IMR-90 (cell line): ENCODE measurements at regions not wholly inside any gene's neighbourhood (a gene's known extent, or its start where the extent isn't known, plus 50 kb on each side); places are given as distances from the start of the nearest gene placed in this dataset.

ENCODE experiments used
- ATAC-seq: fragments of 200-7000 bp; cut with Tn5 transposase; 2 replicates; pipeline ENCODE4 v1.9.1; 2020; ENCODE audit warnings: low read depth, mild to moderate bottlenecking, moderate library complexity
- BruUV-seq: library from RNA; stranded (reverse); fragments of 400-500 nt; replicated peaks from 2 replicates; lab custom pipeline; 2021; lab: Mats Ljungman, UMichigan
- CTCF ChIA-PET: fragments of 300-600 bp; formaldehyde crosslinking; extraction: SDS; loops from one replicate; lab custom pipeline; 2021; ENCODE audit warnings: antibody characterized with exemption; lab: Yijun Ruan, JAX
- POLR2A ChIA-PET: fragments of 300-600 bp; sonication (Branson Sonifier 250); formaldehyde crosslinking; loops from one replicate; lab custom pipeline; 2022; ENCODE audit warnings: antibody characterized with exemption; ENCODE audit not compliant: unreplicated experiment; lab: Charles Lee
- DNase-seq: peaks from one replicate; pipeline ENCODE4 v3.0.0; 2013
- H2AFZ ChIP-seq: replicated peaks from 2 replicates; pipeline ENCODE3; 2013; ENCODE audit warnings: low read length, mild to moderate bottlenecking; ENCODE audit not compliant: poor library complexity
- H2AK5ac ChIP-seq: 2 replicates; pipeline ENCODE4 v1.6.1; 2013; ENCODE audit warnings: low read depth, low read length, inconsistent platforms
- H2AK9ac ChIP-seq: replicated peaks from 2 replicates; pipeline ENCODE3; 2013; ENCODE audit warnings: mild to moderate bottlenecking, low read depth, low read length, moderate library complexity; ENCODE audit not compliant: poor library complexity
- H2BK120ac ChIP-seq: 2 replicates; pipeline ENCODE4 v1.6.1; 2013; ENCODE audit warnings: low read depth, low read length, inconsistent platforms
- H2BK15ac ChIP-seq: 3 replicates; pipeline ENCODE4 v1.6.1; 2013; ENCODE audit warnings: low read depth, low read length, inconsistent platforms
- H2BK20ac ChIP-seq: 2 replicates; pipeline ENCODE4 v1.6.1; 2013; ENCODE audit warnings: low read depth, mild to moderate bottlenecking, inconsistent platforms, low read length, moderate library complexity
- H2BK5ac ChIP-seq: 2 replicates; pipeline ENCODE4 v1.6.1; 2013; ENCODE audit warnings: mild to moderate bottlenecking, low read depth, low read length, inconsistent platforms; ENCODE audit not compliant: poor library complexity, severe bottlenecking
- H3K14ac ChIP-seq: replicated peaks from 2 replicates; pipeline ENCODE4 v1.6.1; 2013; ENCODE audit warnings: low read depth, low read length, inconsistent platforms
- H3K18ac ChIP-seq: 2 replicates; pipeline ENCODE4 v1.6.1; 2013; ENCODE audit warnings: low read depth, low read length, control low read depth
- H3K23ac ChIP-seq: 2 replicates; pipeline ENCODE4 v1.6.1; 2013; ENCODE audit warnings: low read depth, low read length, inconsistent platforms
- H3K27ac ChIP-seq: 2 replicates; pipeline ENCODE4 v1.5.1; 2013; ENCODE audit warnings: mild to moderate bottlenecking, control low read depth, low read length; ENCODE audit not compliant: insufficient read depth
- H3K27me3 ChIP-seq: 2 replicates; pipeline ENCODE4 v1.6.1; 2013; ENCODE audit warnings: low read length; ENCODE audit not compliant: control insufficient read depth, insufficient read depth
- H3K36me3 ChIP-seq: 2 replicates; pipeline ENCODE4 v1.6.1; 2013; ENCODE audit warnings: low read length, mixed read lengths; ENCODE audit not compliant: control insufficient read depth, insufficient read depth
- H3K4ac ChIP-seq: 2 replicates; pipeline ENCODE4 v1.6.1; 2013; ENCODE audit warnings: low read depth, low read length, inconsistent platforms
- H3K4me1 ChIP-seq: 2 replicates; pipeline ENCODE4 v1.6.1; 2013; ENCODE audit warnings: low read length, mixed read lengths; ENCODE audit not compliant: control insufficient read depth, insufficient read depth
- H3K4me2 ChIP-seq: 2 replicates; pipeline ENCODE4 v1.6.1; 2013; ENCODE audit warnings: low read depth, mild to moderate bottlenecking, control low read depth, low read length, moderate library complexity
- H3K4me3 ChIP-seq: 2 replicates; pipeline ENCODE4 v1.5.1; 2013; ENCODE audit warnings: low read depth, mild to moderate bottlenecking, control low read depth, low read length, moderate library complexity; ENCODE audit not compliant: insufficient read depth
- H3K56ac ChIP-seq: 2 replicates; pipeline ENCODE4 v1.6.1; 2013; ENCODE audit warnings: low read length, inconsistent platforms; ENCODE audit not compliant: insufficient read depth; ENCODE audit errors: extremely low read depth
- H3K79me1 ChIP-seq, 2 experiments: 2 replicates each; pipeline ENCODE4 v1.6.1; 2013; ENCODE audit warnings: low read length in 2 of 2, inconsistent platforms in 1 of 2, low read depth in 1 of 2
- H3K9ac ChIP-seq: 2 replicates; pipeline ENCODE4 v1.6.1; 2013; ENCODE audit warnings: low read depth, low read length, control low read depth
- H3K9me1 ChIP-seq: 2 replicates; pipeline ENCODE4 v1.6.1; 2013; ENCODE audit warnings: low read length, inconsistent platforms; ENCODE audit not compliant: insufficient read depth
- H3K9me3 ChIP-seq: 2 replicates; pipeline ENCODE4 v1.6.1; 2013; ENCODE audit warnings: low read length; ENCODE audit not compliant: control insufficient read depth, insufficient read depth
- H4K20me1 ChIP-seq: 2 replicates; pipeline ENCODE4 v1.6.1; 2013; ENCODE audit warnings: low read length, inconsistent platforms; ENCODE audit not compliant: insufficient read depth
- H4K5ac ChIP-seq: 2 replicates; pipeline ENCODE4 v1.6.1; 2013; ENCODE audit warnings: mild to moderate bottlenecking, low read depth, low read length, control low read depth
- H4K8ac ChIP-seq, 2 experiments: 2 replicates each; pipeline ENCODE4 v1.6.1; 2013; ENCODE audit warnings: low read depth in 2 of 2, low read length in 2 of 2, control low read depth in 1 of 2, inconsistent platforms in 1 of 2
- H4K91ac ChIP-seq: 2 replicates; pipeline ENCODE4 v1.6.1; 2013; ENCODE audit warnings: low read depth, low read length, inconsistent platforms; ENCODE audit not compliant: insufficient read depth
- BHLHE40 ChIP-seq: fragments of 150-350 bp; IDR thresholded peaks from 2 replicates; pipeline ENCODE4 v1.6.1; 2016; ENCODE audit warnings: mild to moderate bottlenecking, low read depth, low read length
- CEBPB ChIP-seq: IDR thresholded peaks from 2 replicates; pipeline ENCODE4 v1.6.1; 2012; ENCODE audit warnings: low read depth, low read length, improper control_type of control experiment
- CHD1 ChIP-seq: IDR thresholded peaks from 2 replicates; pipeline ENCODE4 v1.6.1; 2012; ENCODE audit warnings: low read depth, low read length, improper control_type of control experiment
- FOS ChIP-seq: fragments of 150-350 bp; IDR thresholded peaks from 2 replicates; pipeline ENCODE4 v1.6.1; 2016; ENCODE audit warnings: low read depth, low read length
- MAFK ChIP-seq: IDR thresholded peaks from 2 replicates; pipeline ENCODE4 v1.6.1; 2012; ENCODE audit warnings: low read depth, low read length, improper control_type of control experiment
- MXI1 ChIP-seq: IDR thresholded peaks from 2 replicates; pipeline ENCODE4 v1.6.1; 2012; ENCODE audit warnings: low read depth, mild to moderate bottlenecking, low read length, moderate library complexity, borderline replicate concordance
- NFE2L2 ChIP-seq: fragments of 150-350 bp; IDR thresholded peaks from 2 replicates; pipeline ENCODE4 v1.6.1; 2016; ENCODE audit warnings: low read depth, mild to moderate bottlenecking, low read length
- RAD21 ChIP-seq: IDR thresholded peaks from 2 replicates; pipeline ENCODE4 v1.6.1; 2012; ENCODE audit warnings: low read length, improper control_type of control experiment
- SMC3 ChIP-seq: fragments of 150-350 bp; IDR thresholded peaks from 2 replicates; pipeline ENCODE4 v1.6.1; 2016; ENCODE audit warnings: low read depth, mild to moderate bottlenecking, antibody characterized with exemption, low read length, moderate library complexity
- WGBS, 2 experiments: methylation state at CpG; one replicate each; pipeline versions ENCODE4 v1.1.5 to v1.1.7; 2013; ENCODE audit warnings: missing lambda C conversion rate in 2 of 2; ENCODE audit not compliant: insufficient read length in 1 of 2; ENCODE audit errors: extremely low coverage in 2 of 2; 5-methylcytosine and 5-hydroxymethylcytosine counted together
- dilution Hi-C: fragments of 300-500 bp; cut with HindIII; formaldehyde crosslinking; loops from one replicate; pipeline ENCODE4 v1.14.3; 2018; ENCODE audit warnings: low sequenced_read_pairs; ENCODE audit not compliant: unreplicated experiment
- in situ Hi-C: fragments of 300-500 bp; cut with MboI; formaldehyde crosslinking; loops from 3 replicates; pipeline ENCODE4 v1.14.3; 2019; ENCODE audit warnings: low sequenced_read_pairs, inconsistent platforms, mixed read lengths
- intact Hi-C: fragments of 100-400 bp; cut with micrococcal nuclease; formaldehyde crosslinking; loops from 2 replicates; pipeline ENCODE4 v1.10.0; 2022
- TF ChIP-seq, protein P1 (sequence below): fragments of 150-350 bp; IDR thresholded peaks from 2 replicates; pipeline ENCODE4 v1.6.1; 2016; ENCODE audit warnings: low read depth, mild to moderate bottlenecking, low read length, moderate library complexity, borderline replicate concordance
- TF ChIP-seq, protein P2 (sequence below): conservative IDR thresholded peaks from 2 replicates; pipeline ENCODE4 v1.5.1; 2012; ENCODE audit warnings: mild to moderate bottlenecking, low read depth, low read length, improper control_type of control experiment
- TF ChIP-seq, protein P3 (sequence below): fragments of 150-350 bp; IDR thresholded peaks from 2 replicates; pipeline ENCODE4 v1.6.1; 2017; ENCODE audit warnings: mild to moderate bottlenecking, antibody characterized with exemption, low read length, low read depth

DNA sequence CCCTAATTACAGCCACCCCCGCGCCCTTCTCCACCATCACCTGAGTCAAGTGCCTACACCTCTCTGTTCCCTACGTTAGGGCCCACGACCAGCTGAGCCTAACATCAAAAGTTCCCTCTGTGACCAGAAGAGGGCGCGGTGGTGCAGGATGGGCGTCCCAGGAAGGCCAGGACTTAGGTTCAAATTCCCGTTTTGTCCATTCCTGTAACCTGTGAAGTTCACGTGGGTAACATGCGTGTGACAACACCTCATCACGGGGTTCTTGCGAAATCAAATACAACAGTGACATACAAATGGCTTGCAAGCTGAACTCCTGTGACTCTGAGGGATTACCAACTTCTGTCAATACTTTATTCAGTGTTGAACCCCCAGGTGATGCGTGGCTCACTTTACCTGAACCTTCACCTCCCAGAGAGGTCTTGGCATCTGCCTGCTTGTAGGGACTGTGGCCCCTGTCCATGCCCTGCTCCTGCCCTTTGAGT, 207.9 kb downstream of the ARL4C start:
- H2BK5ac ChIP-seq, result no peak overlapping the region
- H3K18ac ChIP-seq, result no peak overlapping the region
- BruUV-seq, result no TSS peak
- TF ChIP-seq CEBPB, result peak; percentile 90
- TF ChIP-seq, protein P1, sequence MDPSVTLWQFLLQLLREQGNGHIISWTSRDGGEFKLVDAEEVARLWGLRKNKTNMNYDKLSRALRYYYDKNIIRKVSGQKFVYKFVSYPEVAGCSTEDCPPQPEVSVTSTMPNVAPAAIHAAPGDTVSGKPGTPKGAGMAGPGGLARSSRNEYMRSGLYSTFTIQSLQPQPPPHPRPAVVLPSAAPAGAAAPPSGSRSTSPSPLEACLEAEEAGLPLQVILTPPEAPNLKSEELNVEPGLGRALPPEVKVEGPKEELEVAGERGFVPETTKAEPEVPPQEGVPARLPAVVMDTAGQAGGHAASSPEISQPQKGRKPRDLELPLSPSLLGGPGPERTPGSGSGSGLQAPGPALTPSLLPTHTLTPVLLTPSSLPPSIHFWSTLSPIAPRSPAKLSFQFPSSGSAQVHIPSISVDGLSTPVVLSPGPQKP, result no peak
- TF ChIP-seq RAD21, result peak; percentile 71
- TF ChIP-seq MXI1, result no peak
- no peak for TF ChIP-seq FOS
- TF ChIP-seq MAFK, result no peak
- TF ChIP-seq, protein P2, sequence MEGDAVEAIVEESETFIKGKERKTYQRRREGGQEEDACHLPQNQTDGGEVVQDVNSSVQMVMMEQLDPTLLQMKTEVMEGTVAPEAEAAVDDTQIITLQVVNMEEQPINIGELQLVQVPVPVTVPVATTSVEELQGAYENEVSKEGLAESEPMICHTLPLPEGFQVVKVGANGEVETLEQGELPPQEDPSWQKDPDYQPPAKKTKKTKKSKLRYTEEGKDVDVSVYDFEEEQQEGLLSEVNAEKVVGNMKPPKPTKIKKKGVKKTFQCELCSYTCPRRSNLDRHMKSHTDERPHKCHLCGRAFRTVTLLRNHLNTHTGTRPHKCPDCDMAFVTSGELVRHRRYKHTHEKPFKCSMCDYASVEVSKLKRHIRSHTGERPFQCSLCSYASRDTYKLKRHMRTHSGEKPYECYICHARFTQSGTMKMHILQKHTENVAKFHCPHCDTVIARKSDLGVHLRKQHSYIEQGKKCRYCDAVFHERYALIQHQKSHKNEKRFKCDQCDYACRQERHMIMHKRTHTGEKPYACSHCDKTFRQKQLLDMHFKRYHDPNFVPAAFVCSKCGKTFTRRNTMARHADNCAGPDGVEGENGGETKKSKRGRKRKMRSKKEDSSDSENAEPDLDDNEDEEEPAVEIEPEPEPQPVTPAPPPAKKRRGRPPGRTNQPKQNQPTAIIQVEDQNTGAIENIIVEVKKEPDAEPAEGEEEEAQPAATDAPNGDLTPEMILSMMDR, result peak; percentile 65
- TF ChIP-seq SMC3, result peak; percentile 80
- TF ChIP-seq NFE2L2, result no peak
- no peak for TF ChIP-seq CHD1
- TF ChIP-seq, protein P3, sequence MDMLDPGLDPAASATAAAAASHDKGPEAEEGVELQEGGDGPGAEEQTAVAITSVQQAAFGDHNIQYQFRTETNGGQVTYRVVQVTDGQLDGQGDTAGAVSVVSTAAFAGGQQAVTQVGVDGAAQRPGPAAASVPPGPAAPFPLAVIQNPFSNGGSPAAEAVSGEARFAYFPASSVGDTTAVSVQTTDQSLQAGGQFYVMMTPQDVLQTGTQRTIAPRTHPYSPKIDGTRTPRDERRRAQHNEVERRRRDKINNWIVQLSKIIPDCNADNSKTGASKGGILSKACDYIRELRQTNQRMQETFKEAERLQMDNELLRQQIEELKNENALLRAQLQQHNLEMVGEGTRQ, result no peak
- TF ChIP-seq BHLHE40, result 0 out of 2 replicates have a peak, but pooled peaks have one; percentile 7
- no peak overlapping the region for H3K27ac ChIP-seq
- H3K9ac ChIP-seq, result no peak overlapping the region
- H2AK9ac ChIP-seq, result peak overlapping the region; percentile 71
- H4K20me1 ChIP-seq, result no peaks in the 10 kb centered on the region
- 0 out of 2 replicates have a peak overlapping the region, but pooled peaks have one; percentile 22 for H2BK20ac ChIP-seq
- H3K4ac ChIP-seq, result peak overlapping the region; percentile 38; the same call in 1 of the 2 replicates
- peak overlapping the region; percentile 75 for H2AK5ac ChIP-seq
- ATAC-seq (no peak), DNase-seq (peak; percentile 41)
- H3K9me1 ChIP-seq, result peaks cover 15% of the 10 kb centered on the region
- ChIA-PET POLR2A (interaction anchor here (0.6 to 1.3 kb wide), 2 partner anchors 47 to 207 kb away, joined by 3 read pairs; no protein-coding TSS in a partner anchor), CTCF (interaction anchor here (0.6 to 1.4 kb wide), 6 partner anchors 16 to 247 kb away, joined by 3 to 4 read pairs (median 3); partner anchors contain the start of gene ARL4C)
- peak overlapping the region in 1 of 2 experiments; percentile 9; a peak in 1 of 4 replicates for H4K8ac ChIP-seq
- H2BK120ac ChIP-seq, result peak overlapping the region; percentile 50
- intact Hi-C loops (loop anchor here (1.0 to 5.0 kb wide), 4 partner anchors 152 to 256 kb away; no protein-coding TSS in a partner anchor), dilution Hi-C loops (no loop called here), in situ Hi-C loops (loop anchor here (10.0 kb wide), 1 partner anchor 206 kb away; the partner anchor contains the start of gene ARL4C)
- H3K4me1 ChIP-seq, result peaks cover 18% of the 10 kb centered on the region
- H3K27me3 ChIP-seq, result no peaks in the 10 kb centered on the region
- no peak overlapping the region for H3K4me2 ChIP-seq
- H3K14ac ChIP-seq, result no peak overlapping the region
- H3K79me1 ChIP-seq, result no peaks in the 10 kb centered on the region
- H3K56ac ChIP-seq, result no peak overlapping the region
- no peaks in the 10 kb centered on the region for H3K36me3 ChIP-seq
- H4K91ac ChIP-seq, result peak overlapping the region; percentile 36; the same call in 1 of the 2 replicates
- H3K9me3 ChIP-seq, result no peaks in the 10 kb centered on the region
- H2AFZ ChIP-seq, result peak overlapping the region; percentile 53
- H3K4me3 ChIP-seq, result no peak overlapping the region
- WGBS, 2 experiments, result 58% methylated on average over 8 of the region's 13 CpGs; no CpG with 5 or more reads in 1 of the 2 experiments
- no peak overlapping the region for H4K5ac ChIP-seq
- H2BK15ac ChIP-seq, result peak overlapping the region; percentile 1; the same call in 1 of the 3 replicates
- H3K23ac ChIP-seq, result no peak overlapping the region
